ENCODE measurements at regions not wholly inside any gene's neighbourhood (a gene's known extent, or its start where the extent isn't known, plus 50 kb on each side); places are given as distances from the start of the nearest gene placed in this dataset.
"Not testable (repeated sequence)": the region's sequence is repeated elsewhere in the genome, so short reads cannot be mapped to it uniquely, and the experiment has no call there.

GRCh38 chr6:120278689-120279396 is 929.3 kb upstream of the MAN1A1 start:
- Mint-ChIP-seq H3K4me1 (ENCODE audit: low read depth) (no peaks in the 10 kb centered on the region), H3K4me3 (no peak overlapping the region), H3K27ac (no peak overlapping the region), H3K27me3 (no peaks in the 10 kb centered on the region), H3K36me3 (ENCODE audit: low read depth) (no peaks in the 10 kb centered on the region), H3K9me3 (no peaks in the 10 kb centered on the region)
- DNase-seq (no peak), ATAC-seq (no peak)
- intact Hi-C loops (cut with micrococcal nuclease) = no loop called here
- TF ChIP-seq CTCF (IDR thresholded peaks at IDR 0.05) = no peak
- POLR2A ChIA-PET = no interaction called here
- CTCF ChIA-PET = no interaction called here

- Mint-ChIP-seq H3K4me1 (ENCODE audit: low read depth) (no peaks in the 10 kb centered on the region), H3K4me3 (no peak overlapping the region), H3K27me3 (no peaks in the 10 kb centered on the region), H3K27ac (no peak overlapping the region), H3K36me3 (ENCODE audit: low read depth) (no peaks in the 10 kb centered on the region), H3K9me3 (no peaks in the 10 kb centered on the region)
- no peak for TF ChIP-seq CTCF (IDR thresholded peaks at IDR 0.05)
- intact Hi-C loops (cut with micrococcal nuclease) = no loop called here
- no peak for ATAC-seq
- CTCF ChIA-PET = no interaction called here
- DNase-seq = no peak
- POLR2A ChIA-PET = no interaction called here
These were observed 925.0 kb upstream of the MAN1A1 start for GRCh38 chr6:120274547-120274946.

DNA sequence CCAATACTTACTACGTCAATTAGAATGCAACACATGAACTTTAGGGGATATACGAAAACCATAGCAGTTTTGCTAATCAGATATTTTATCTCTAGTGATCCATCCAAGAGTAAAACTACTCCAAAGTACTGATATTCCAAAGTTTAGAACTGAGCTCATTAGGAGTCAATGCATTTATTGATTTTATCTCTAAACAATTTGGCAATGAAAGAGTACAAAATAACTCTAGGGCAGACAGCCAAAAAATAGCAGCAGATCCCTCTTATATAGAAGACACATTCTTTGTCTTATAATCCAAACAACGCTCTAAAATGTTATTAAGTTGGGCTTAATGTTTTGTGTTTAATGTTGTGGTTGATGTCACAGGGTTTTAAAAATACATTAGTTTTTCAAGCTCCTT is 923.9 kb upstream of the MAN1A1 start:
- no peaks in the 10 kb centered on the region for H3K9me3 Mint-ChIP-seq
- ChIA-PET CTCF (no interaction called here), POLR2A (no interaction called here)

DNA sequence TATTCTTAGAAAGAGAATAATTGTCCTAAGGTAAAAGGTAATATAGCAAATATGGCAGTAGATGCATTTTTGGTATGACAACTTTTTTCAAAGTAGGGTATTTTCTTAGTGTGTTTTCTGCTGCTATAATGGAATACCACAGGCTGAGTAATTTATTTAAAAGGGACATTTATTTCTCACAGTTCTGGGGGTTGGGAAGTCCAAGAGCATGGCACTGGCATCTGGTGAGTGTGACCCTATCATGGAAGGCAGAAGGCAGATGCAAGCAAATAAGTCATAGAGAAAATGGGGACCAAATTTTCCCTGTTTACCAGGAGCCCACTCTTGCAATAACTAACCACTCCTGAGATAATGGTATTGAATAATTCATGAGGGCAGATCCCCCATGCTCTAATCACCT is 922.5 kb upstream of the MAN1A1 start:
- DNase-seq = no peak
- ChIA-PET CTCF (no interaction called here), POLR2A (no interaction called here)
- intact Hi-C loops (cut with micrococcal nuclease) = no loop called here
- Mint-ChIP-seq H3K27me3 (no peaks in the 10 kb centered on the region), H3K4me1 (ENCODE audit: low read depth) (no peaks in the 10 kb centered on the region), H3K4me3 (no peak overlapping the region), H3K36me3 (ENCODE audit: low read depth) (no peaks in the 10 kb centered on the region), H3K9me3 (no peaks in the 10 kb centered on the region), H3K27ac (no peak overlapping the region)
- no peak for TF ChIP-seq CTCF (IDR thresholded peaks at IDR 0.05)
- no peak for ATAC-seq

More for the DNA sequence above, 923.9 kb upstream of the MAN1A1 start:
- no peak overlapping the region for H3K27ac Mint-ChIP-seq
- DNase-seq (no peak), ATAC-seq (no peak)
- intact Hi-C loops (cut with micrococcal nuclease) = no loop called here
- H3K4me3 Mint-ChIP-seq = no peak overlapping the region
- no peaks in the 10 kb centered on the region for H3K4me1 Mint-ChIP-seq (ENCODE audit: low read depth)
- TF ChIP-seq CTCF (IDR thresholded peaks at IDR 0.05) = no peak
- no peaks in the 10 kb centered on the region for H3K36me3 Mint-ChIP-seq (ENCODE audit: low read depth)
- no peaks in the 10 kb centered on the region for H3K27me3 Mint-ChIP-seq

GRCh38 chr6:120268256-120268655 is 918.7 kb upstream of the MAN1A1 start:
- H3K4me3 Mint-ChIP-seq; H3K27ac Mint-ChIP-seq; POLR2A ChIA-PET; H3K9me3 Mint-ChIP-seq; CTCF ChIA-PET; intact Hi-C loops (cut with micrococcal nuclease); DNase-seq; H3K27me3 Mint-ChIP-seq; H3K4me1 Mint-ChIP-seq (ENCODE audit: low read depth); H3K36me3 Mint-ChIP-seq (ENCODE audit: low read depth); ATAC-seq: not testable (repeated sequence)

DNA sequence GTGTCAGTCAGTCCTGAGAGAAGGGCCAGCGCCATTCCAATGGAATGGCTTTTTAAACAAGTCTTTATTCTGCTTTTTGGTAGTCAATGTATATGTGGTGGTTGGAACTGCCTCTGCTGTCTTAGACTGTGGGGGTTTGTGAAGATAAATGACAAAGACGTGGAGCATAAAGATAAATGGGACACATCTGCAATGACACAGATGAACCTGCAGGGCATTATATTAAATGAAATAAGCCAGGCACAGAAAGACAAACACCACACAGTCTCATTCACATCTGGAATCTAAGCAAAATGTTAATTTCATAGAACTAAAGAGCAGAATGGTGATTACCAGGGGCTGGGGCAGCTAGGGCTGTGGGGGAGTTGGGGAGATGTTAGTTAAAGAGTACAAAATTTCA is 912.8 kb upstream of the MAN1A1 start:
- no peak for ATAC-seq
- TF ChIP-seq CTCF (IDR thresholded peaks at IDR 0.05) = no peak
- DNase-seq = no peak
- Mint-ChIP-seq H3K36me3 (ENCODE audit: low read depth) (no peaks in the 10 kb centered on the region), H3K4me3 (no peak overlapping the region), H3K27me3 (no peaks in the 10 kb centered on the region), H3K4me1 (ENCODE audit: low read depth) (no peaks in the 10 kb centered on the region), H3K27ac (no peak overlapping the region), H3K9me3 (peaks cover 1% of the 10 kb centered on the region)
- ChIA-PET POLR2A (no interaction called here), CTCF (no interaction called here)
- intact Hi-C loops (cut with micrococcal nuclease) = no loop called here

Measured in activated CD8-positive, alpha-beta T cell treated with anti-CD3 and anti-CD28 coated beads for 36 hours (primary cell).